OCI-LY1 (cell line): ENCODE measurements at regions not wholly inside any gene's neighbourhood (a gene's known extent, or its start where the extent isn't known, plus 50 kb on each side); places are given as distances from the start of the nearest gene placed in this dataset.

ENCODE experiments used
- H2AFZ ChIP-seq: fragments of 200-600 bp; sonication (generic), shearing (Covaris generic); 2 replicates; pipeline ENCODE4 v1.6.0; 2014; ENCODE audit warnings: antibody characterized with exemption, mild to moderate bottlenecking, low read length
- H3F3A ChIP-seq: fragments of 200-600 bp; sonication (generic), shearing (Covaris generic); 2 replicates; pipeline ENCODE4 v1.6.0; 2014; ENCODE audit warnings: mild to moderate bottlenecking, antibody characterized with exemption, low read length, moderate library complexity; ENCODE audit not compliant: insufficient read depth
- H3K27ac ChIP-seq: fragments of 200-600 bp; sonication (generic); 2 replicates; pipeline ENCODE4 v1.5.1; 2014; ENCODE audit warnings: low read length, mixed run types, mild to moderate bottlenecking, low read depth; ENCODE audit not compliant: poor library complexity, severe bottlenecking
- H3K27me3 ChIP-seq: fragments of 200-600 bp; sonication (generic); 2 replicates; pipeline ENCODE4 v1.6.0; 2014; ENCODE audit warnings: antibody characterized with exemption, mild to moderate bottlenecking, low read length, moderate library complexity; ENCODE audit not compliant: insufficient read depth
- H3K36me3 ChIP-seq: fragments of 200-600 bp; sonication (generic); 2 replicates; pipeline ENCODE4 v1.6.1; 2014; ENCODE audit warnings: mild to moderate bottlenecking, antibody characterized with exemption, low read length, moderate library complexity, mixed read lengths; ENCODE audit not compliant: insufficient read depth
- H3K4me1 ChIP-seq: fragments of 200-600 bp; sonication (generic); 2 replicates; pipeline ENCODE4 v1.5.1; 2014; ENCODE audit warnings: mild to moderate bottlenecking, low read length, moderate library complexity; ENCODE audit not compliant: insufficient read depth, severe bottlenecking
- H3K4me2 ChIP-seq: fragments of 200-600 bp; sonication (generic), shearing (Covaris generic); 2 replicates; pipeline ENCODE4 v1.6.1; 2014; ENCODE audit warnings: low read length
- H3K4me3 ChIP-seq: fragments of 200-600 bp; sonication (generic); 2 replicates; pipeline ENCODE4 v1.5.1; 2014; ENCODE audit warnings: low read length, low read depth, mild to moderate bottlenecking, mixed read lengths; ENCODE audit not compliant: poor library complexity, severe bottlenecking
- H3K79me2 ChIP-seq: fragments of 200-600 bp; shearing (Covaris generic); 2 replicates; pipeline ENCODE4 v1.6.1; 2016; ENCODE audit warnings: mixed run types, low read length, mixed read lengths; ENCODE audit not compliant: insufficient read depth
- H3K9ac ChIP-seq: fragments of 200-600 bp; sonication (generic), shearing (Covaris generic); 2 replicates; pipeline ENCODE4 v1.6.1; 2014; ENCODE audit warnings: mild to moderate bottlenecking, low read length, mixed read lengths
- H3K9me2 ChIP-seq: fragments of 200-600 bp; sonication (generic), shearing (Covaris generic); 2 replicates; pipeline ENCODE4 v1.6.1; 2014; ENCODE audit warnings: low read depth, mild to moderate bottlenecking, low read length, mixed read lengths
- H3K9me3 ChIP-seq: fragments of 200-600 bp; shearing (Covaris generic); 2 replicates; pipeline ENCODE4 v1.6.1; 2014; ENCODE audit warnings: low read length, mixed read lengths
- H4K20me1 ChIP-seq: fragments of 200-600 bp; sonication (generic), shearing (Covaris generic); 2 replicates; pipeline ENCODE4 v1.6.0; 2016; ENCODE audit warnings: mild to moderate bottlenecking, low read length; ENCODE audit not compliant: insufficient read depth
- EZH2 ChIP-seq: fragments of 200-600 bp; sonication (generic), shearing (Covaris generic); IDR thresholded peaks from 2 replicates; pipeline ENCODE4 v1.8.0; 2017; ENCODE audit warnings: borderline replicate concordance, mixed run types, mild to moderate bottlenecking, antibody characterized with exemption, low read length, moderate library complexity, mixed read lengths
- TF ChIP-seq, protein P1 (sequence below): fragments of 200-600 bp; sonication (generic), shearing (Covaris generic); IDR thresholded peaks from 2 replicates; pipeline ENCODE4 v1.5.1; 2017; ENCODE audit warnings: mild to moderate bottlenecking, antibody characterized with exemption, low read length, moderate library complexity, mixed read lengths

DNA sequence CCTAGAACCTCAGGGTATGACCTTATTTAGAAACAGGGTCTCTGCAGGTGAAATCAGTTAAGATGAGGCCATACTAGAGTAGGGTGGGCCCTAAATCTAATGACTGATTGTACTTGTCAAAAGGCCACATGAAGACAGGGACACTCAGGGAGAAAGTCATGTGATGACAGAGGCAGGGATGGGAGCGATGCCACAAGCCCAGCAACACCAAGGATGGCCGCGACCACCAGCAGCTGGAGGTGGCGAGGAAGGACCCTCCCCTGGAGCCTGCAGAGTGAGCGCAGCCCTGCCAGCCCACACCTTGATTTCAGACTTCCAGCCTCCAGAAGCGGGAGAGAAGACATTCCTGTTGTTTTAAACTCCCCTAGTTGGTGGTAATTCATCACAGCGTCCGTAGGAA lies 199.9 kb downstream of the PHETA1 start:
- Histone ChIP-seq H3K9me3 (no peaks in the 10 kb centered on the region), H3F3A (no peaks in the 10 kb centered on the region), H4K20me1 (no peaks in the 10 kb centered on the region), H3K9ac (no peak overlapping the region), H3K36me3 (no peaks in the 10 kb centered on the region), H3K4me1 (no peaks in the 10 kb centered on the region), H3K79me2 (no peaks in the 10 kb centered on the region), H2AFZ (no peak overlapping the region), H3K4me2 (no peak overlapping the region), H3K27ac (no peak overlapping the region), H3K9me2 (no peaks in the 10 kb centered on the region), H3K27me3 (no peaks in the 10 kb centered on the region), H3K4me3 (no peak overlapping the region)
- no peak for TF ChIP-seq EZH2
- TF ChIP-seq, protein P1, sequence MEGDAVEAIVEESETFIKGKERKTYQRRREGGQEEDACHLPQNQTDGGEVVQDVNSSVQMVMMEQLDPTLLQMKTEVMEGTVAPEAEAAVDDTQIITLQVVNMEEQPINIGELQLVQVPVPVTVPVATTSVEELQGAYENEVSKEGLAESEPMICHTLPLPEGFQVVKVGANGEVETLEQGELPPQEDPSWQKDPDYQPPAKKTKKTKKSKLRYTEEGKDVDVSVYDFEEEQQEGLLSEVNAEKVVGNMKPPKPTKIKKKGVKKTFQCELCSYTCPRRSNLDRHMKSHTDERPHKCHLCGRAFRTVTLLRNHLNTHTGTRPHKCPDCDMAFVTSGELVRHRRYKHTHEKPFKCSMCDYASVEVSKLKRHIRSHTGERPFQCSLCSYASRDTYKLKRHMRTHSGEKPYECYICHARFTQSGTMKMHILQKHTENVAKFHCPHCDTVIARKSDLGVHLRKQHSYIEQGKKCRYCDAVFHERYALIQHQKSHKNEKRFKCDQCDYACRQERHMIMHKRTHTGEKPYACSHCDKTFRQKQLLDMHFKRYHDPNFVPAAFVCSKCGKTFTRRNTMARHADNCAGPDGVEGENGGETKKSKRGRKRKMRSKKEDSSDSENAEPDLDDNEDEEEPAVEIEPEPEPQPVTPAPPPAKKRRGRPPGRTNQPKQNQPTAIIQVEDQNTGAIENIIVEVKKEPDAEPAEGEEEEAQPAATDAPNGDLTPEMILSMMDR, result no peak

DNA sequence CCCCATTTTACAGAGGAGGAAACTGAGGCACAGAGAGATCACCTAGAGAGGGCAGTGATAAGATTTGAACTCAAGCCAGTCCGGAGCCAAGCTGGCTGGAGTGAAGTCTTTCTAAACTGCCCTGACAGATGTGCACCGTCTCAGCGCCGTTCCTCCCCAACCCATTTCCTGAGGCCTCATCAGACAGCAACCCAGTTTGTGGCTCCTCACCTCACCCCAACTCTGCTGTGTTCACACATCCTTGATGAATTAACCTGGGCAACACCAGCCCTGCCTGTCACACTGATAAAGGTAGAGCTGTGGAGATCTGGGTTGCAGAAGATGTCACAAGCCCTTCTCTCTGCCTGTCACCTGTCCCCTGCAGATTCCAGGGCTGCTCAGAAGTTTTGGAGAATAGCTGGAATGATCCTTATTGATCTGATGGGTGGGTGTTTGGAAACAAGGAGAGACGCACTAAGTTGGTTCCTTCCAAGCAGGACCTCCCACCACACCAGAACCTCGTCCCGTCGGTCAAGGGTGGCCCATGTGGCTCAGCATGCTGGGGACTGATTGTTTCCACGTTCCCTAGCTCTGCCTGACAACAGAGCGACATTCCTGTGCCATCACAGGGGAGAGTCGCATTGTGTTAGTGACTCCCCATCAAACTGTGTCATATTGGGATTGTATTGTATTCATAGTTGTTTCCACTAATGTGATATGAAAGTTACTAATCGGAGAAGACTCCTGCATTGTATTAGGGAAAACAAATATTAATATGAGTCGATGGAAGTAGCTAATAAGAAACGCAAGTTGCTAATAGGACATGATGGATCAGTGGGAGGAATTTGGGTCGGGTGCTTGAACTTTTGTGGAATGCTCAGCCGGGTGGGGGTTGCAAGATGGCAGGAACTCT lies 200.6 kb downstream of the PHETA1 start:
- Histone ChIP-seq H2AFZ (no peak overlapping the region), H3K4me3 (no peak overlapping the region), H3K79me2 (no peaks in the 10 kb centered on the region), H4K20me1 (no peaks in the 10 kb centered on the region), H3K9ac (no peak overlapping the region), H3K36me3 (no peaks in the 10 kb centered on the region), H3K9me3 (no peaks in the 10 kb centered on the region), H3K27me3 (no peaks in the 10 kb centered on the region), H3F3A (no peaks in the 10 kb centered on the region), H3K9me2 (no peaks in the 10 kb centered on the region), H3K27ac (no peak overlapping the region), H3K4me2 (no peak overlapping the region), H3K4me1 (no peaks in the 10 kb centered on the region)
- no peak for TF ChIP-seq EZH2
- TF ChIP-seq, protein P1, result no peak

DNA sequence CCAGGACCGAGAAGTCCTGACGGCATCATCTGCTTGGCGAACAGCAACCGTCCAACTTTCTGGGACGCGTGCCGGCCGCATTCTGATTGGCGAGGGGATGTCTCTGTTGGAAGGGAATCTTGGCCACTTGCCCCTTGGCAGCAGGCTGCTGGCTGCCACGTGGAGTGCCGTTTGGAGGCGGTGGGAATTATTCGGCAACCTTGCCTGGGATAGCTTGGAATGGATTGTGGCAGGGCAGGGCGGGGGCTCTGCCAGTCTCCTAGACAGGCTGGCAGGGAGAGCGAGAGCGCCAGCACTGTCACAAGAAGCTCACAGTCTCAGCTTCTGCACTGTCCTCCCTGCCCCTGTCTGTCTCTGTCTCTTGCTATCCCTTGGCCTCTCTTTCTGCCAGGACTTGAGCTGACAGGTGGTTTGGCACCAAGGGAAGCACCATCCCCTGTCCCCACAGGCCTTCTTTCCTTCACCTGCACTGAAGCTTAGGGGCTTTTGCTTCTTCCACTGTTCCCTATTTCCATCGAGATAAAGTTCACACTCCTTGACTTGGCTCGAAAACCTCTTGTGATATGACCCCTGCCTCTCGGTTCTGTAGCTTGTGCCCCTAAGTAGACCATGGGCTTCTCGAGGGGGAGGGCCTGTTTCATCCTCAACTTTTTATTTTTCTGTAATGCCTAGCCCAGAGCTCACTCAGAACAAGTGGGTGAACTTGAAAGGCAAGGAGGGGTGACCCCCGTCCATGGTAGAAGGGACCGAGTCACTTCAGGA lies 201.9 kb downstream of the PHETA1 start:
- no peaks in the 10 kb centered on the region for H3F3A ChIP-seq
- H4K20me1 ChIP-seq, result no peaks in the 10 kb centered on the region
- H3K4me1 ChIP-seq, result no peaks in the 10 kb centered on the region
- H3K9me2 ChIP-seq, result no peaks in the 10 kb centered on the region
- TF ChIP-seq EZH2, result no peak
- TF ChIP-seq, protein P1, result no peak
- no peak overlapping the region for H3K9ac ChIP-seq
- no peaks in the 10 kb centered on the region for H3K27me3 ChIP-seq
- no peak overlapping the region for H2AFZ ChIP-seq
- H3K9me3 ChIP-seq, result no peaks in the 10 kb centered on the region
- no peaks in the 10 kb centered on the region for H3K36me3 ChIP-seq
- no peak overlapping the region for H3K27ac ChIP-seq
- H3K4me3 ChIP-seq, result no peak overlapping the region
- no peak overlapping the region for H3K4me2 ChIP-seq
- H3K79me2 ChIP-seq, result no peaks in the 10 kb centered on the region
